GM12801 (cell line): ENCODE measurements at regions not wholly inside any gene's neighbourhood (a gene's known extent, or its start where the extent isn't known, plus 50 kb on each side); places are given as distances from the start of the nearest gene placed in this dataset.

Source experiments
- CTCF ChIP-seq: IDR thresholded peaks from one replicate; pipeline ENCODE4 v1.5.1; 2011; ENCODE audit warnings: control low read depth; ENCODE audit not compliant: insufficient read length; ENCODE audit errors: extremely low read depth

DNA sequence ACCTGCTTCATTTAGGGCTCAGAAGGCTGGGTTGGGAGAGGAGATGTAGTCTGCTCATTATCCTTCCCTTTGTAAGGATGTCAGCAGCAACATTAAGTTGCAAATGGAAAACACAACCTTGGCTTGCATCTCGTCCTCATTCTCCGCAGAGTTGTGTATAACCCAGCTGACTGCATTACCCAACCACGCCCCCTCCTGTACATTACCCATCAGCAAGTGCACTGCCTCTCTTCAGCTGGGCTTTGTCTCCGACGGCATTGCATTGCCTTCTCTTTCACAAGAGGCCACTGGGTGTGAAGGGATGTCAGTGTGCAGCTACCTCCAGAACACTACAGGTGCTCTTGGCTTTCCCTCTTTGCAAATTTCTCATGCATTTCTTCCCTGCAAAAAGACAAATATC, 128.7 kb upstream of the TSHZ2 start:
- no peak for TF ChIP-seq CTCF

DNA sequence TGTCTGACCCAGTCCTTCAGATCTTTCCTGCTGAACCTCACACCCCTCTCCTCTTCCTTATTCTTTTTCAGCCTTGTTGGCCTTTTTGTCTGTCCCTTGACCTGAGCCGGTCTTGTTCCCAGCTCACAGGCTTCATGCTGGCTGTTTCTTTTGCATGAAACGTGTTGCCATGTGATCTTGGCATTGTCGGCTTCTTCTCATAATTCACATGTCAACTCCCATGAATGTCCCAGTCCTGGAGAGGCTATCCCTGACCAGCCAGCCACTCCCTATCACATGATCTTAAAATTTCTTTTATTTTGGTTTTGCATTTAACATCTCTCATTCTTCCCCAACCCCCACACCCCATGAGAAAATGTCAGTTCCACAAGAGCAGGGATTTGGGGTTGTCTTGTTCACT, 131.2 kb upstream of the TSHZ2 start:
- no peak for TF ChIP-seq CTCF

- TF ChIP-seq CTCF: no peak
These were observed 132.1 kb upstream of the TSHZ2 start for GRCh38 chr20:52840041-52840440.

- TF ChIP-seq CTCF: no peak
These were observed 133.5 kb upstream of the TSHZ2 start for GRCh38 chr20:52838510-52839241.

DNA sequence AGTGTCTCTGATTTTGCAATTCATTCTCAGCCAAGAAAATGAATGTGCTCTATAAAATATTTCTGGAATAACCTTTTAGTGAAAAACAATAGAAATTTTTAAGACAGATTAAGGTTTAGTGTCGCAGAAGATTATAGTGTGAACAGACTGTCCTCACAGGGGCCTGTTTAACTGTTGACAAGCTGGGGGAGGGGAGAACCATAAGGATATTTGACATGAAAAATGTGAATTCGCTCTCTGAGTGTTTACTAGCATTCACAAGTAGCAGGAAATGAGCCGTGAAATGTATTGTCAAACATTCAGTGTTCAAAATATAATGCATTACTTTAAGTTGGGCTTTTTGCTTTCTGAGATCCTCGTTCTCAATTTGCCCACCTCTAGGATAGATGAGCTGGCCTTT, 134.8 kb upstream of the TSHZ2 start:
- no peak for TF ChIP-seq CTCF

GRCh38 chr20:52833901-52834300, 138.3 kb upstream of the TSHZ2 start:
- no peak for TF ChIP-seq CTCF

- no peak for TF ChIP-seq CTCF
These were observed 139.9 kb upstream of the TSHZ2 start for GRCh38 chr20:52832151-52832774.
